ENCODE measurements at regions not wholly inside any gene's neighbourhood (a gene's known extent, or its start where the extent isn't known, plus 50 kb on each side); places are given as distances from the start of the nearest gene placed in this dataset.
"Not testable (repeated sequence)": the region's sequence is repeated elsewhere in the genome, so short reads cannot be mapped to it uniquely, and the experiment has no call there.

- no peak for DNase-seq
These were observed 50.9 kb downstream of the ANXA2R start for GRCh38 chr5:42989190-42989589.

DNA sequence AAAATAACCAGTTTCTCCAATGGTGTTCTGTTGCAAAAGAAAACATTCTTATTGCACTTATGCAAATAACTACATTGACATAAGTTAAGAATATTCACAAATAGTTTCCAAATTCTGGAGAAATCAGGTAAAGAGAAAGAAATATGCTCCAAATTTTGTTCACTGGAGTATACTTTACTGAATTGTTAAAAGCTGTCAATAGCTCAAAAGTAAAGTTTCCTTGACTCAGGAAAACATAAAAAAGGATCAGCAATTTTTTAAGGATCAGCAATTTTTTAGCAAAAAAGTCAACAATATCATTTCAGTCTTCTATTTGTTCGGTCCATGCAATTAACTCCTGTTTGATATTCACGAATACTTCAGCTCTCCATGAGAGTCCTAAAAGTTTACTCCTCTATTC, 51.6 kb downstream of the ANXA2R start:
- DNase-seq = no peak

DNA sequence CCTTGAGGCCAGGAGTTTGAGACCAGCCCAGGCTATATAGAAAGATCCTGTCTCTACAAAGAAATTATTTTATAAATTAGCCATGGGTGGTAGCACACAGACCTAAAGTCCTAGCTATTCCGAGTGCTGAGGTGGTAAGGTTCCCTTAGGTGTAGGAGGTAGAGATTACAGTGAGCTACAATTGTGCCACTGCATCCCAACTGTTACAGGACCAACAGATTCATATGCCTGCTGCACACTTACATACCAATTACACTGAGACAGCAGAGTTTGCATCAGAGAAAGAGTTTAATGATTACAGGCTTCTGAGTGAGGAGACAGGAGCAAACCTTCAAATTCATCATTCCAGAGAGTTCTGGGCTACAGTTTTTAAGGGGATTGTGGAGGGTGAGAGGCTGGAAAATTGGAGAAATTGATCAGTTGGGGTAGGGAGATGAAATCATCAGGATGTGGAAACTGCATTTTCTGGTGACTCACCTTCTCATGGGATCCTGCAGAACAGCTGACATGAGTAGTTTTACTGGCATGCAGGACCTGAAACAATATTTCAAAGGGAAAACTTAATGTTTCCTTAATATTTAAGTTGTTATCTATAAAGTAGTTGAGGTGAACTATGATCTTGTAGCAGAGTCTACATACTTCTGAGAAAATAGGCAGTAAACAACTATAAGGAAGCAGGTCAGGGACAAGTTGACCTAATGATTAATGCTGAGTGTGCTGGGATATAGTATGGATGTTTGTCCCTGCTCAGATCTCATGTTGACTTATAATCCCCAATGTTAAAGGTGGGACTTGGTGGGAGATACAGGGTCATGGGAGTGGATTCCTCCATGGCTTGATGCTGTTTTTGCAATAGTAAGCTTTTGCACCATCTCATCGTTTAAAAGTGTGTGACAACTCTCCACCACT, 54.7 kb downstream of the ANXA2R start:
- no peak for DNase-seq

GRCh38 chr5:42984307-42984706, 55.8 kb downstream of the ANXA2R start:
- no peak for DNase-seq

DNA sequence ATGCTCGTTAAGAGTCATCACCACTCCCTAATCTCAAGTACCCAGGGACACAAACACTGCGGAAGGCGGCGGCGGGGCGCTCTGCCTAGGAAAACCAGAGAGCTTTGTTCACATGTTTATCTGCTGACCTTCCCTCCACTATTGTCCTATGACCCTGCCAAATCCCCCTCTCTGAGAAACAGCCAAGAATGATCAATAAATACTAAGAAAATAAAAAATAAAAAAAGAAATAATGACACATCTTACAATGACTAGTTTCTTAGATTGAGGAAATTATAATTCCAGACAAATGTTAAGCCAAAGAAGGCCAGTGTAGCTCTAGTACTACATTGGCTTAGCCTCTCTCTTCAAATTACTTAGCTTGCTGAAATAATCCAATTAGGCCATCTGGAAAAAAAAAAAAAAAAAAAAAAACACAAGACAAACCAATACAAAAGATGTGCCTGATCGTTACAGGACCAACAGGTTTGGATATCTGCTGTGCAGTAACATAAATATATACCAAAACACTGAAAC, 58.0 kb downstream of the ANXA2R start:
- DNase-seq = no peak

DNA sequence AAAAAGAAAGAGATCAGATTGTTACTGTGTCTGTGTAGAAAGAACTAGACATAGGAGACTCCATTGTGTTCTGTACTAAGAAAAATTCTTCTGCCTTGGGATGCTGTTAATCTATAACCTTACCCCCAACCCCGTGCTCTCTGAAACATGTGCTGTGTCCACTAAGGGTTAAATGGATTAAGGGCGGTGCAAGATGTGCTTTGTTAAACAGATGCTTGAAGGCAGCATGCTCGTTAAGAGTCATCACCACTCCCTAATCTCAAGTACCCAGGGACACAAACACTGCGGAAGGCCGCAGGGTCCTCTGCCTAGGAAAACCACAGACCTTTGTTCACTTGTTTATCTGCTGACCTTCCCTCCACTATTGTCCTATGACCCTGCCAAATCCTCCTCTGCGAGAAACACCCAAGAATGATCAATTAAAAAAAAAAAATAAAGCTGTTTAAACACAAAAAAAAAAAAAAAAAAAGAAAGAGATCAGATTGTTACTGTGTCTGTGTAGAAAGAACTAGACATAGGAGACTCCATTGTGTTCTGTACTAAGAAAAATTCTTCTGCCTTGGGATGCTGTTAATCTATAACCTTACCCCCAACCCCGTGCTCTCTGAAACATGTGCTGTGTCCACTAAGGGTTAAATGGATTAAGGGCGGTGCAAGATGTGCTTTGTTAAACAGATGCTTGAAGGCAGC, 58.6 kb downstream of the ANXA2R start:
- DNase-seq = not testable (repeated sequence)

DNA sequence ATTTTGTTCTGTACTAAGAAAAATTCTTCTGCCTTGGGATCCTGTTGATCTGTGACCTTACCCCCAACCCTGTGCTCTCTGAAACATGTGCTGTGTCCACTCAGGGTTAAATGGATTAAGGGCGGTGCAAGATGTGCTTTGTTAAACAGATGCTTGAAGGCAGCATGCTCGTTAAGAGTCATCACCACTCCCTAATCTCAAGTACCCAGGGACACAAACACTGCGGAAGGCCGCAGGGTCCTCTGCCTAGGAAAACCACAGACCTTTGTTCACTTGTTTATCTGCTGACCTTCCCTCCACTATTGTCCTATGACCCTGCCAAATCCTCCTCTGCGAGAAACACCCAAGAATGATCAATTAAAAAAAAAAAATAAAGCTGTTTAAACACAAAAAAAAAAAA, 59.1 kb downstream of the ANXA2R start:
- not testable (repeated sequence) for DNase-seq

GRCh38 chr5:42980391-42980790, 59.7 kb downstream of the ANXA2R start:
- DNase-seq = not testable (repeated sequence)

DNA sequence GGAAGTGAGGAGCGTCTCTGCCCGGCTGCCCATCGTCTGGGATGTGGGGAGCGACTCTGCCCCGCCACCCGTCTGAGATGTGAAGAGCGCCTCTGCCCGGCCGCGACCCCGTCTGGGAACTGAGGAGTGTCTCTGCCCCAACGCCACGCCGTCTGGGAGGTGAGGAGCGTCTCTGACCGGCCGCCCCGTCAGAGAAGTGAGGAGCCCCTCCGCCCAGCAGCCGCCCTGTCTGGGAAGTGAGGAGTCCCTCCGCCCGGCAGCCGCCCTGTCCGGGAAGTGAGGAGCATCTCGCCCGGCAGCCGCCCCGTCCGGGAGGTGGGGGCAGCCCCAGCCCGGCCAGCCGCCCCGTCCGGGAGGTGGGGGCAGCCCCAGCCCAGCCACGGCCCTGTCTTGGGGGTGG, 60.9 kb downstream of the ANXA2R start:
- DNase-seq = not testable (repeated sequence)

- DNase-seq = no peak
These were observed 65.6 kb downstream of the ANXA2R start for GRCh38 chr5:42974536-42974935.

DNA sequence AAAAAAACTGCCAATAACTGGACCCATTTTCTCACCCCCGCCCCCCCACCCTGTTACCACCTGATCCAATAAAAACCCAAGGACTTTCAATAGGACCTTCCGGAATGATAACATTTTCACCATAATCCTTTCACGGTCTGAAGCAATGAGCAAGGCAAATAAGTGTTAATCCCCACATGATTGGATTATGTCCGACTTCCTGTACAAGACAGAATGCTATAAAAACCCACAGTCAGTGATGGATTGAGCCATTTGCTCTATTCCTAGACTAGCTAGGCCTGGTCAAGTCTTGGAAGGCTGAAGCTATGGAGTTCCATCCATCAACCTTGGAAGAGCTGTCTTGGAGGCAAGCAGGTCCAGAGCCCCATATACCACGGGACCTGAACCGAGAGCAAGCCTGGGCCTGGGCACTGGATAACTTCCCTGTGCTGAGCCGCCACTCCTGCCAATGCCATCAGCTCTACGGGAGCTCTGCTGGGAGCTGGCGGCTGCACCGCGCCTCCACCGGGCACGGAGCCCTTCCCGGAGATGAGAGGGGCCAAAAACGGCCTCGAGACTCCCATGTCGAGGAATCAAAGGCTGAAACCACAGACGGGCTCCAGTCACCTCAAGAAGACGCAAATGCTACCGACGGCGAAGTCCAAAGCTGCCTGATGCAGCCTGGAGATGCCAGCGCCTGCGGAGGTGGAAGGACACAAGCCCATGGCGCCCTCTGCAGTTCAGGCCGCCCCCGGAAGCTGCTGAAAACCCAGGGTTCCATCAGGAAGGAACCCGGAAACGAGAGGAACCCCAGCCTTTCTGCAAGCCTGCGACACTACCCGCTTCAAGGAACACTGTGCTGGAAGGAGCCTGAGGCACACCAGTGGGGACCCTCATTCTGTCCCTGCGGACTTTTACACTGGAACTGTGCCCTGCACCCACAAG, 69.2 kb downstream of the ANXA2R start:
- DNase-seq = no peak

GRCh38 chr5:42965934-42966333, 74.2 kb downstream of the ANXA2R start:
- no peak for DNase-seq

DNA sequence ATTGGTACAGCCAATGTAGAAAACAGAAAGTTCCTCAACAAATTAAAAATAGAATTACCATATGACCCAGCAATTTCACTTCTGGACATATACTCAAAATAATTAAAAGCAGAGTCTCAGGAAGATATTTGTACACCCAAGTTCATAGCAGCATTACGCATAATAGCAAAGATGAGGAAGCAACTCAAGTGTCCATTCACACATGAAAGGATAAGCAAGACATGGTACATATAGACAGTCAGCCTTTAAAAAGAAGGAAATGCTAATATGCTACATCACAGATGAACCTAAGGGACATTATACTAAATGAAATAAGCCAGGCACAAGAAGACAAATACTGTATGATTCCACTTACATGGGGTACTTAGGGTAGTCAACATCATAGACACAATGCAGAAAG, 76.7 kb downstream of the ANXA2R start:
- no peak for DNase-seq

DNA sequence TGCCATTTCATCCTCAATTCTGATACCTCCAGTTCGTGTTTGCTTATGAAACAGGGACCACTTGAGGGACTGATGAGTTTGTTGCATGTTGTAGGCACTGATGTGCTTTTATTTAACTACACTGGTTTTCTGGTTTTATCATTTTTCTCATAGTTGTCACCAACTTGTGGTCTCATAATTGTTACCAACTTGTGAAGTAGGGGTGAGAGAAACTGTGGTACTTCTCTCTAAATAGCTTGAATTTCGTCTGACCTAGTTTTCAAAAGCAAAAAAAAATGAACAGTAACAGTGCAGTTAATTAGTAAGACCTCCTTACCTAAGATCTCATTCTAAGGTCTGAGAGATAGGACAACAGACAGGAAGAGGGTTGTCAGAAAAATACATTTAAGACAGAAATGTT, 78.0 kb downstream of the ANXA2R start:
- no peak for DNase-seq

DNA sequence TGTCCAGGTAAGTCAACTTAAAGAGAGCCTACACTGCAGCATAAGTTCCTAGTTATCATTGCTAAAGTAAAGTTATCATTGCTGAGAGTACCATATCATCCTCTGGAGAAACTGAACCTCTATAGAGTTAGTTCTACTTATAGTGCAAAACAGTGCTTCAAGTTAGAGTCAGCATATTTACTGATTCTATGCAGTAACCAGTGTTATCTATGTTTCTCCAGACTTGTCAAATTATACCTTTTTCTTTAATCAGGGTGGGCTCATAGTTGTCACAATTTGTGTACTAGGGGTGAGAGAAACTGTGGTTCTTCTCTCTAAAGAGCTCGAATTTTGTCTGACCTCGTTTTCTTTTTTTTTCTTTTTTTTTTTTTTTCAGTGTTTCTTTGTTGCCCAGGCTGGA, 79.6 kb downstream of the ANXA2R start:
- DNase-seq = no peak

GRCh38 chr5:42956551-42956950, 83.6 kb downstream of the ANXA2R start:
- no peak for DNase-seq

- DNase-seq = no peak
These were observed 87.1 kb downstream of the ANXA2R start for GRCh38 chr5:42953041-42953440.

DNA sequence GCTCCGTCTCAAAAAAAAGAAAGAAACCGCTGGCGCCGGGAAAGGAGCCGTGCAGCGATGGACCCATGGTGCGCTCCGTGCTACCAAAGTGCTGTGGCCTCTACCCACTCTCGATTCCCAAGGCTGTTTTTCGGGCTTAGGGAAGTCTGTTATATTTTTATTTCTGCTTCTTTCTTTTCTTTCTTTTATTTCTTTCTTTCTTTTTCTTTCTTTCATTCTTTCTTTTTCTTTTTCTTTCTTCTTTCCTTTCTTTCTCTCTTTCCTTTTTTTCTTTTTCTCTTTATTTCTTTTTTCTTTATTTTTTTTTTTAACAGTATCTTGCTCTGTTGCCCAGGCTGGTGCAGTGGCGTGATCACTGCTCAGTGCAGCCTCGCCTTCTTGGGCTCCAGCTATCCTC, 87.5 kb downstream of the ANXA2R start:
- DNase-seq = peak; percentile 38

GRCh38 chr5:42951293-42951840, 88.8 kb downstream of the ANXA2R start:
- peak; percentile 84 for DNase-seq

- peak; percentile 77 for DNase-seq
These were observed 89.4 kb downstream of the ANXA2R start for GRCh38 chr5:42950456-42951292.

- DNase-seq = no peak
These were observed 90.0 kb downstream of the ANXA2R start for GRCh38 chr5:42950116-42950455.

All from stimulated activated CD8-positive, alpha-beta memory T cell treated with anti-CD3 and anti-CD28 coated beads, Interleukin-4, amount 100 ng/mL, for 48 hours (primary cell).